ENCODE measurements at regions not wholly inside any gene's neighbourhood (a gene's known extent, or its start where the extent isn't known, plus 50 kb on each side); places are given as distances from the start of the nearest gene placed in this dataset.

DNA sequence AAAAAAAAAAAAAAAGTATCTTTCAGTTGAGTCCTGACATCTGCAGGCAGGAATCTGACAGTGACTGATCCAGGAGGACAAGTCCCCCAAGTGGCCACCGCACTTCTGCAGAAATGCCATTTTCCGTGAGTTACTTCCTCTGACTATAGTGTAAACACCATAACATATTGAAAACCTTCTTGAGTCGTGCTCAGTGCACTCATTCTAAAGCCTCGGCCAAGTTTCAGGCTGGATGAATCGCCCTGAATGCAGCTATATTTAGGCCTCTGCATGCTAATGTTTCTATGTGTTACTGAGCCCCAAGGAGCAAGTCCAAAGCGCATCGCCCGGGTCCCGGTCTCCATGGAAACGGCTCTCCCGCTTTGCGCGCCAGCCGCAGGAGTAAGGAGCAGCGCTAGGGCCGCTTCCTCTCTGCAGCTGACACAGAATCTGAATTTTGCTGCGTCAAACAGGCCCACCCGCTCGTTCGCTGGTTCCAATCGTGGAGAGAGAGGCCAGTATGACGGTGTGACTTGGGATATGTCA is 335.4 kb downstream of the MSX2 start:
- no peak overlapping the region for H3K9ac ChIP-seq
- H3K27ac ChIP-seq = no peak overlapping the region
- H3K27me3 ChIP-seq (ENCODE audit: control insufficient read depth, insufficient read depth, low read length) = no peaks in the 10 kb centered on the region
- no peak overlapping the region for H2AFZ ChIP-seq
- no peaks in the 10 kb centered on the region for H3K79me2 ChIP-seq
- no peaks in the 10 kb centered on the region for H3K4me1 ChIP-seq
- TF ChIP-seq, protein P1, sequence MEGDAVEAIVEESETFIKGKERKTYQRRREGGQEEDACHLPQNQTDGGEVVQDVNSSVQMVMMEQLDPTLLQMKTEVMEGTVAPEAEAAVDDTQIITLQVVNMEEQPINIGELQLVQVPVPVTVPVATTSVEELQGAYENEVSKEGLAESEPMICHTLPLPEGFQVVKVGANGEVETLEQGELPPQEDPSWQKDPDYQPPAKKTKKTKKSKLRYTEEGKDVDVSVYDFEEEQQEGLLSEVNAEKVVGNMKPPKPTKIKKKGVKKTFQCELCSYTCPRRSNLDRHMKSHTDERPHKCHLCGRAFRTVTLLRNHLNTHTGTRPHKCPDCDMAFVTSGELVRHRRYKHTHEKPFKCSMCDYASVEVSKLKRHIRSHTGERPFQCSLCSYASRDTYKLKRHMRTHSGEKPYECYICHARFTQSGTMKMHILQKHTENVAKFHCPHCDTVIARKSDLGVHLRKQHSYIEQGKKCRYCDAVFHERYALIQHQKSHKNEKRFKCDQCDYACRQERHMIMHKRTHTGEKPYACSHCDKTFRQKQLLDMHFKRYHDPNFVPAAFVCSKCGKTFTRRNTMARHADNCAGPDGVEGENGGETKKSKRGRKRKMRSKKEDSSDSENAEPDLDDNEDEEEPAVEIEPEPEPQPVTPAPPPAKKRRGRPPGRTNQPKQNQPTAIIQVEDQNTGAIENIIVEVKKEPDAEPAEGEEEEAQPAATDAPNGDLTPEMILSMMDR (IDR thresholded peaks at IDR 0.05) = no peak
- H3K4me2 ChIP-seq (ENCODE audit: low read length) = no peak overlapping the region
- no peaks in the 10 kb centered on the region for H3K36me3 ChIP-seq (ENCODE audit: control insufficient read depth, insufficient read depth, low read length)
- H3K4me3 ChIP-seq (ENCODE audit: low read depth, low read length) = no peak overlapping the region
- no peaks in the 10 kb centered on the region for H3K9me3 ChIP-seq (ENCODE audit: control insufficient read depth, low read length)

DNA sequence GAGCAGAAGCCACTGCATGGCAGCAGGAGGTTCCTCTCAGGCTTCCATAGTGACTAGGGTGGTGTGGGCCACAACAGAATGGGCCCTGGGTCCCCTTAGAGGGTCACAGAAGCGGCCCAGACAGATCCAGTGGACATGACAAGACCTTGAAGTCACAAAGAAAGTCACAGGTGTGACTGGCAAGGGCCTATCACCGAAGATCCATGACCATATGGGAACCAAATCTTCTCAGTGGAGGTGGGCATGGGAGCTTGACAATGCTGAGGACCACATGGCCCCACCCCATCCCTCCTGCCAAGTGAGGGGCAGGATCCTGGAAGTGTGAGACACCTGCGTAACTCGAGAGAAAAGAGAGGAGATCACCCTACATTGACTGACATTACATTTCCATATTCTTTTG is 332.4 kb downstream of the MSX2 start:
- Histone ChIP-seq H3K9me3 (ENCODE audit: control insufficient read depth, low read length) (no peaks in the 10 kb centered on the region), H3K36me3 (ENCODE audit: control insufficient read depth, insufficient read depth, low read length) (no peaks in the 10 kb centered on the region), H3K27ac (no peak overlapping the region), H3K79me2 (no peaks in the 10 kb centered on the region), H2AFZ (no peak overlapping the region), H3K4me3 (ENCODE audit: low read depth, low read length) (no peak overlapping the region), H3K9ac (no peak overlapping the region), H3K4me1 (no peaks in the 10 kb centered on the region), H3K4me2 (ENCODE audit: low read length) (no peak overlapping the region), H3K27me3 (ENCODE audit: control insufficient read depth, insufficient read depth, low read length) (no peaks in the 10 kb centered on the region)
- TF ChIP-seq, protein P1 (IDR thresholded peaks at IDR 0.05) = no peak

DNA sequence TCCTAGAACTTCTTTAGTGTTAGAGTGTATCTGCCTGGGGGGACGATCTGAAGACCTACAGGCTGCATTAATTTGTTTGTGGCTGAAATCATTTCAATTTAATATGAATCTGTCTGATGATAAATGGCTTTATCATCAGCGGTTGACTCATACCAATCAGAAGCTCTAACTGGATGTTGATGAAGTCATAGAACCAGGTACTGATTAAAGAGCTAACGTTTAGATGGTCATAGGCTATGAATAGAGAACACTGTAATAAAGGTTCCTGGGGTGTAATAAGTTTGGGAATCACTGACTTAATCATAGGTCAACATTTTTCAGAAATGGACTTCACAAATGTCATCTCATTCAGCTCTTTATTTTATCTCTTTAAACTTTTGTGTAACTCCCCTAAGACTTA is 329.9 kb downstream of the MSX2 start:
- Histone ChIP-seq H3K27ac (no peak overlapping the region), H3K79me2 (no peaks in the 10 kb centered on the region), H3K27me3 (ENCODE audit: control insufficient read depth, insufficient read depth, low read length) (no peaks in the 10 kb centered on the region), H3K9ac (no peak overlapping the region), H3K4me2 (ENCODE audit: low read length) (no peak overlapping the region), H2AFZ (no peak overlapping the region), H3K9me3 (ENCODE audit: control insufficient read depth, low read length) (no peaks in the 10 kb centered on the region), H3K4me3 (ENCODE audit: low read depth, low read length) (no peak overlapping the region), H3K36me3 (ENCODE audit: control insufficient read depth, insufficient read depth, low read length) (no peaks in the 10 kb centered on the region), H3K4me1 (no peaks in the 10 kb centered on the region)
- TF ChIP-seq, protein P1 (IDR thresholded peaks at IDR 0.05) = no peak

DNA sequence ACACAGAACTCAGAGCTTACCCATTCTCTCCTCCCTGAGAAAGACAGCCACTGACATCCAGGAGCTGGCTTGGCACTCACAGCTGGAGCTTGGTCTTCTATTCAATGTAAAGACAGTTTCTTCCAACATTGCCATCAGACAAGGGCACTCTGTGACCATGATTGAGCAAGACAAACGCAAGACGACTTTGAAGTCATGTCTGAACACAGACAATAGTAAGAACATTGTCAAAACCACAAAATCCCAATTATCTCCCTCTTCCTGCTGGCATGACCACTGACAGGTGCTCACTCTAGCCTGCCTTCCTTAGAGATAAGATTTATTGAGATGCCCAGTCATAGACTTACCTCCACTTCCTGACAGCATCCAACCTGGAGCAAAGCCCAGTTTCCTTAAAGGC is 328.0 kb downstream of the MSX2 start:
- H3K79me2 ChIP-seq = no peaks in the 10 kb centered on the region
- no peaks in the 10 kb centered on the region for H3K36me3 ChIP-seq (ENCODE audit: control insufficient read depth, insufficient read depth, low read length)
- no peak overlapping the region for H3K4me2 ChIP-seq (ENCODE audit: low read length)
- H3K27ac ChIP-seq = no peak overlapping the region
- TF ChIP-seq, protein P1 (IDR thresholded peaks at IDR 0.05) = no peak
- H3K9me3 ChIP-seq (ENCODE audit: control insufficient read depth, low read length) = no peaks in the 10 kb centered on the region
- no peak overlapping the region for H3K9ac ChIP-seq
- no peak overlapping the region for H2AFZ ChIP-seq
- H3K4me1 ChIP-seq = no peaks in the 10 kb centered on the region
- no peak overlapping the region for H3K4me3 ChIP-seq (ENCODE audit: low read depth, low read length)
- H3K27me3 ChIP-seq (ENCODE audit: control insufficient read depth, insufficient read depth, low read length) = no peaks in the 10 kb centered on the region

DNA sequence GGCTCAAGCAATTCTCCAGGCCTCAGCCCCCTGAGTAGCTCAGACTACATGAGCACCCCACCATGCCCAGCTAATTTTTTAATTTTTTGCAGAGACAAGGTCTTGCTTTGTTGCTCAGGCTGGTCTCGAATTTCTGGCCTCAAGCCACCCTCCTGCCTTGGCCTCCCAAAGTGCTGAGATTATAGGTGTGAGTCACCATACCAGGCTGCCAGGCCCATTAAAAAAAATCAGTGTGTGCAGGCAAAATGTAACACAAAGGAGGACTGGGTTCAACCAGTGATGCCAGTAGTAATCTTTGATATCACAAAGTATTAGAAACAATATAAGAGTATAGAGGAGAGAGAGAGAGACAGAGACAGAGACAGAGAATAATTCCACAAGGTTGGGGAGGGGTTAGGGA is 322.7 kb downstream of the MSX2 start:
- H3K36me3 ChIP-seq (ENCODE audit: control insufficient read depth, insufficient read depth, low read length) = no peaks in the 10 kb centered on the region
- H3K4me3 ChIP-seq (ENCODE audit: low read depth, low read length) = no peak overlapping the region
- no peak overlapping the region for H3K4me2 ChIP-seq (ENCODE audit: low read length)
- TF ChIP-seq, protein P1 (IDR thresholded peaks at IDR 0.05) = no peak
- no peaks in the 10 kb centered on the region for H3K9me3 ChIP-seq (ENCODE audit: control insufficient read depth, low read length)
- no peak overlapping the region for H2AFZ ChIP-seq
- no peaks in the 10 kb centered on the region for H3K79me2 ChIP-seq
- no peak overlapping the region for H3K27ac ChIP-seq
- no peaks in the 10 kb centered on the region for H3K4me1 ChIP-seq
- no peak overlapping the region for H3K9ac ChIP-seq
- H3K27me3 ChIP-seq (ENCODE audit: control insufficient read depth, insufficient read depth, low read length) = no peaks in the 10 kb centered on the region

Data from parathyroid adenoma (tissue), 2 donors.